MM.1S (cell line): ENCODE measurements at regions not wholly inside any gene's neighbourhood (a gene's known extent, or its start where the extent isn't known, plus 50 kb on each side); places are given as distances from the start of the nearest gene placed in this dataset.

ENCODE experiments used
- EZH2 ChIP-seq: fragments of 300-600 bp; sonication (generic); optimal IDR thresholded peaks from 2 replicates; pipeline ENCODE3; 2017; ENCODE audit warnings: low read depth, mild to moderate bottlenecking, antibody characterized with exemption, low read length, mixed read lengths
- TF ChIP-seq, protein P1 (sequence below): fragments of 300-600 bp; sonication (generic); IDR thresholded peaks from 2 replicates; pipeline ENCODE4 v1.5.1; 2016; ENCODE audit warnings: antibody characterized with exemption, low read length, mixed read lengths

DNA sequence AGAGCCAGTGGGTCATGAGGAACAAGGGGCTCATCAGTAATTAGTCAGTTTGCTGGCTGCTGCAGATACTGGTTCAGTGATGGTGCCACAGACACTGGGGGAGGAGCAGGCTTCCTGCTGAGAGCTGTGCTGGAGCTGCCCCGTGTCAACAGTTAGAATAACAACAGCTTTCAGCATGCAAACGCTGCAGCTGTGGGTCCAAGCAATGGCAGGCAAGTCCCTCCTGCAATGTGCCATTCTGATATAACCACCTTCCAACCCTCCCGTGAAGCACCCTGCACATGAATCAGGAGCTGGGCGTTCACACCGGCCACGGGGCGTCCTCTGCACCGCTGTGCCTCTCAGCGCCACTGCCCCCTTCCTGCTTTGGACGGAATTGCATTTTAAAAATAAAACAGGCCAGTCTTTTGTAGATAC lies 258.4 kb upstream of the SFSWAP start:
- TF ChIP-seq, protein P1, sequence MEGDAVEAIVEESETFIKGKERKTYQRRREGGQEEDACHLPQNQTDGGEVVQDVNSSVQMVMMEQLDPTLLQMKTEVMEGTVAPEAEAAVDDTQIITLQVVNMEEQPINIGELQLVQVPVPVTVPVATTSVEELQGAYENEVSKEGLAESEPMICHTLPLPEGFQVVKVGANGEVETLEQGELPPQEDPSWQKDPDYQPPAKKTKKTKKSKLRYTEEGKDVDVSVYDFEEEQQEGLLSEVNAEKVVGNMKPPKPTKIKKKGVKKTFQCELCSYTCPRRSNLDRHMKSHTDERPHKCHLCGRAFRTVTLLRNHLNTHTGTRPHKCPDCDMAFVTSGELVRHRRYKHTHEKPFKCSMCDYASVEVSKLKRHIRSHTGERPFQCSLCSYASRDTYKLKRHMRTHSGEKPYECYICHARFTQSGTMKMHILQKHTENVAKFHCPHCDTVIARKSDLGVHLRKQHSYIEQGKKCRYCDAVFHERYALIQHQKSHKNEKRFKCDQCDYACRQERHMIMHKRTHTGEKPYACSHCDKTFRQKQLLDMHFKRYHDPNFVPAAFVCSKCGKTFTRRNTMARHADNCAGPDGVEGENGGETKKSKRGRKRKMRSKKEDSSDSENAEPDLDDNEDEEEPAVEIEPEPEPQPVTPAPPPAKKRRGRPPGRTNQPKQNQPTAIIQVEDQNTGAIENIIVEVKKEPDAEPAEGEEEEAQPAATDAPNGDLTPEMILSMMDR: peak; percentile 30
- no peak for TF ChIP-seq EZH2
